ENCODE measurements at regions not wholly inside any gene's neighbourhood (a gene's known extent, or its start where the extent isn't known, plus 50 kb on each side); places are given as distances from the start of the nearest gene placed in this dataset.

- no peak for TF ChIP-seq CTCF (IDR thresholded peaks at IDR 0.05; ENCODE audit: insufficient read depth, low read depth, low read length)
- TF ChIP-seq EZH2 (IDR thresholded peaks at IDR 0.05; ENCODE audit: insufficient read depth, low read length): no peak
These were observed 84.8 kb upstream of the PAK5 start for GRCh38 chr20:9923648-9924047.

All from astrocyte (in vitro differentiated cells and primary cell).